Posterior vena cava (tissue), 2 donors: ENCODE measurements at regions not wholly inside any gene's neighbourhood (a gene's known extent, or its start where the extent isn't known, plus 50 kb on each side); places are given as distances from the start of the nearest gene placed in this dataset.
"Not testable (repeated sequence)": the region's sequence is repeated elsewhere in the genome, so short reads cannot be mapped to it uniquely, and the experiment has no call there.

Experiments used
- DNase-seq: peaks from one replicate; pipeline ENCODE4 v3.0.0-alpha.2; 2020; ENCODE audit warnings: low spot score
- intact Hi-C, 2 donors: fragments of 100-400 bp; cut with DNase I; formaldehyde crosslinking; loops; one replicate each; pipeline versions ENCODE4 v1.14.1 to v1.14.2; 2022 to 2023
- donor health status: DM: yes; HTN: yes; CAD: no.
- donor health status: DM: yes; HTN: yes; CAD: no.

DNA sequence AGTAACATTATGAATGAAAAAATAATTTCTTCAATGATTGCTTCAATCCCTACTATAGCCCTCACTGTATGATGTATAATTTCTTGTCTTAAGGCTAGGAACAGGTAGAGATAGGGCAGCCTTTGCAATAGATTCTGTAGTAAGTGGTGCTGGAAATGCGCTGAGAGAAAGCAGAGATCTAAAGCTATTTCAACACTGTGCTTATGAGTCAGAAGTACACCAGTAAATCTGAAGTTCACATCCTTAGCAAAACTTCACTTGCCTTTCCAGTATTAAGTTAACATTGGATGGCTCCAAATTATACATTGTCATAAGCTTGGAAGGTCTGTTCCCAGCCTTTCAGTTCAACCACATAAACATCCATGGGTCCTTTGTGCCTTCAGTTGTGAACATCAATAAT lies 178.2 kb upstream of the EPHA4 start:
- DNase-seq: no peak
- intact Hi-C loops: no loop called here

DNA sequence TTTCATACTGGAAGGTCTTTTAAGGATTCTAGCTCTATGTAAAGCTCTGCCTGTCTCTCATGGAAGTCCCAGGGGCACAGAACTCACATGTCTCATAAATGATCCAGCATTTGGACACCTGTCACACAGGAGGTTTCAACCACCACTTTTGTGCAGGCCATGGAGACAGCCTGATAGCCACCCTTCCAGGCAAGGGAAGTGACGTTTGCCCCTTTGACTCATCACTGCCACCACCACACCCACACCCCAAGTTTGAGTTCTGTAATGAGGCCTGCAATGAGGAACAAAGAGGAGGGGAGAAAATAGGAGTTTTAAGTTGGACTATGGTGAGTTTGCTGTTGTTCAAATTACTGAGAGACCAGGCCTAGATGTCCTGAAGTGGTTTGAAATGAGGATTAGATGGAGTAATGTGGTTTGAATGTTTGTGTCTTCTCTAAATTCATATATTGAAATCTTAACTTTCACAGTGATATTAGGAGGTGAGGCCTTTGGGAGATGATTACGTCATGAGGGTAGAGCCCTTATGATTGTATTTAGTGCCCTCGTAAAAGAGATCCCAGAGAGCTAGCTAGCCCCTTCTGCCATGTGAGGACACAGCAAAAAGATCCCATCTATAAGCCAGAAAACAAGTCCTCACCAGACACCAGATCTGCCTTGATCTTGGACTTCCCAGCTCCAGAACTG lies 175.3 kb upstream of the EPHA4 start:
- intact Hi-C loops: no loop called here
- no peak for DNase-seq

DNA sequence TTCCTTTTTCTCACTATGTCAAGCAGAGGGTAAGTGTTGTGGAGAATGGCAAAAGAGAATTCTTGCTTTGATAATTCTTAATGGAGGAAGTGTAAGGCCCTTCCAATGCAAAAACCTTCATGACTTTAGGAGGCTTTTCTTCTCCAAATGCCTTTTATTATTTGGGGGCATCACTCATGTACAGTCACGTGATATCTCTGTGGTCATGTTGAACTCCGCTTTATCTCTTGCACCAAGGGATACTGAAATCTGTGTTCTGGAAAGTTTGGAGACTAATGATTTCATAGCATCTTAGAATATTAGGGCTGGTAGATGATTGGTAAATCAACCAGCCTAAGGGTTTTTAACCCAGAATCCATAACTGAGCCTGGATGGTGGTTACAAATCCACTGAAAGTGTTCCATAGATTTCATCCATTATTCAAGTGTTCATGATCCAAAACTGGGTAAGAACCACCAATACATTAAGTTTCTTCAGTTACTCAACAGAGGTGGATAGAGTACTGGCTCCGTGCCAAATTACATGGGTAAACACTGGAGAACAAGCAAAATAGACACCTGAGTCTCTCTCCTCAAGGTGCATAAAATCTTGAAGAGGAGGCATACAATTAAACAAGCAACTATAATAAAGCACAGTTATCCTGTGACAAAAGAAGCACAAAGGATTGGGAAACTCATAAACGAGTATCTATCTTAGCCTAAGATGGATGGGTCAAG lies 169.6 kb upstream of the EPHA4 start:
- DNase-seq: no peak
- intact Hi-C loops: no loop called here

DNA sequence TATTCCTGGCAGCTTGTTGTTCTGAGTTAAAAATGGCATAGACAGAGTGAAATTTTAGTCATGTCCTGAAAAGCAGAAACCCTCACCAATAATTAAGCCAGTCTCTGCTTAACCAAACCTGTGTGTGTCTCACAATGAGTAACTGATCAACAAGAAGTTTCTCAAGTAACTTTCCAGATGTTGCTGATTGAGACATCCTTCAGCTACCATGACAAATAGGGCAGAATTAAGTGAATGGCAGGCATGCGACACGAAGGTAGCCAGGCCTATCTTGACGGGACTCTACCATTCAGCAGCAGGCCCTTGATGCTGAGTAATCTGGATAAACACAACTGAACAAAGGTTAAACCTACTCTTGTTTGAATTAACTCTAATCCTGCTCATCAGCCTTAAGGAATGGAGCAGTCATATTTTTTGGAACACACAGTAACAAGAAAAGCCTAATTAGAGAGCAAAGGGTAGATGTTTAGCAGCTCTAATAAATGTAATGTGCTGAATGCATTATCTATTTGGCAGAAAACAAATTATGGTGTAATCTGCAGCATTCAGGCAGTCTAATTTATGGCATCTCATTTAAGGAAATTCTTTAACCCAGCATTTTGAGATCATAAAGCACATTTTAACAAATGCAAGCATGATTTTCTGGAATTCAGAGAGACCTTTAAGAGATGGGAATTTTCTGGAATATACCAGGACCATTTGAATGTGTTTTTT lies 159.5 kb upstream of the EPHA4 start:
- DNase-seq: no peak
- intact Hi-C loops: no loop called here

DNA sequence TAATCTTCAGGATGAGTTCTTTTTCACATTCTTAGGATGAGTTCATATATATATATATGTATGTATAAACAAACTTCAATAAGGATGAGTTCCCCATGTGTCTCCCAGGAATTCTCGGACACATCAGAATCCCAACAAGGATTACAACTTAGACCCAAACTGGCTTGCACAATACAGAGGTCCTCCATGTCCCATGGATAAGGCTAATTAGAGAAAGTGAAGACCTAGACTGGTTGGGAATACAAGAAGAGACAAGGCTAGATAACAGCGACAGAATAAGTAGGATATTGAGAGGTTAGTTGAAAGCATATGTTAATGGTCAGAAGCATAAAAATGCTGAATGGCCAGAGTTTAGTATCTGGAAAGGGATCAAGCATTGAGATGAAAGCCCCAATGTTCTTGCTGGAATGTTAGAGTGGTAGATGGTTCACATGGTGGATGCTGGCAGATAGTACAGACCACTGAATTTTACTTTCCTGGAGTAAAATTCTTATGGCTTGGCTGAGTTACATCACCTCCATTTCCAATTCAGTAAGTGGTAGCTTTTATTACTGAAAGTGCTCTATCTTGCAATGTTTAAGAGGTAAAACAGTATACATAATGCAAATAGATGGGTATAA lies 154.9 kb upstream of the EPHA4 start:
- intact Hi-C loops: no loop called here
- DNase-seq: no peak

DNA sequence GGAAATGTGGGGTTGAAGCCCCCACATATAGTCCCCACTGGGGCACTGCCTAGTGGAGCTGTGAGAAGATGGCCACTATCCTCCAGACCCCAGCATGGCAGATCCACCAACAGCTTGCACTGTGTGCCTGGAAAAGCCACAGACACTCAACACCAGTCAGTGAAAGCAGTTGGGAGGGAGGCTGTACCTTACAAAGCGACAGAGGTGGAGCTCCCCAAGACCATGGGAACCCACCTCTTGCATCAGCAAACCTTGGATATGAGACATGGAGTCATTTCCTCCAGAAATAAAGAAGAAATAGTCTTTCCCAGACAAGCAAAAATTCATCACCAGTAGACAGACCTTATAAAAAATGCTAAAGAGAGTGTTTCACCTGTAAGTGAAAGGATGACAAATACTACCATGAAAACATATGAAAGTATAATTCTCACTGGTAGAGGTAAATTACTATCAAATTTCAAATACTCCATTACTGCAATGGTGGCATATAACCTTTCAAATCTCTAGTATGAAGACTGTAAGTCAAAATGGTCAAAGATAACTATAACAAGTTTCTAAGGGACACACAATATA lies 152.6 kb upstream of the EPHA4 start:
- no peak for DNase-seq
- intact Hi-C loops: no loop called here

DNA sequence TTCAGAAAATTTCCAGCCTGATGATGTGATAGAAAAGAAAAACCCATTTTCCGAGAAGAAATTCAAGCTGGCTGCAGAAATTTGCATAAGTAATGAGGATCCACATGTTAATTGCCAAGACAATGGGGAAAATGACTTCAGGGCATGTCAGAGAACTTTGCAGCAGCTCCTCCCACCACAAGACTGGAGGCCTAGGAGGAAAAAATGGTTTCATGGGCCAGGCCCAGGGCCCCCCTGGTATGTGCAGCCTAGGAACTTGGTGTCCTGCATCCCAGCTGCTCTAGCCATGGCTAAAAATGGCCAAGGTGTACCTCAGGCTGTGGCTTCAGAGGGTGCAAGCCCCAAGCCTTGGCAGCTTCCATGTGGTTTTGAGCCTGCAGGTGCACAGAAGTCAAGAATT lies 152.0 kb upstream of the EPHA4 start:
- intact Hi-C loops, DNase-seq: not testable (repeated sequence)

DNA sequence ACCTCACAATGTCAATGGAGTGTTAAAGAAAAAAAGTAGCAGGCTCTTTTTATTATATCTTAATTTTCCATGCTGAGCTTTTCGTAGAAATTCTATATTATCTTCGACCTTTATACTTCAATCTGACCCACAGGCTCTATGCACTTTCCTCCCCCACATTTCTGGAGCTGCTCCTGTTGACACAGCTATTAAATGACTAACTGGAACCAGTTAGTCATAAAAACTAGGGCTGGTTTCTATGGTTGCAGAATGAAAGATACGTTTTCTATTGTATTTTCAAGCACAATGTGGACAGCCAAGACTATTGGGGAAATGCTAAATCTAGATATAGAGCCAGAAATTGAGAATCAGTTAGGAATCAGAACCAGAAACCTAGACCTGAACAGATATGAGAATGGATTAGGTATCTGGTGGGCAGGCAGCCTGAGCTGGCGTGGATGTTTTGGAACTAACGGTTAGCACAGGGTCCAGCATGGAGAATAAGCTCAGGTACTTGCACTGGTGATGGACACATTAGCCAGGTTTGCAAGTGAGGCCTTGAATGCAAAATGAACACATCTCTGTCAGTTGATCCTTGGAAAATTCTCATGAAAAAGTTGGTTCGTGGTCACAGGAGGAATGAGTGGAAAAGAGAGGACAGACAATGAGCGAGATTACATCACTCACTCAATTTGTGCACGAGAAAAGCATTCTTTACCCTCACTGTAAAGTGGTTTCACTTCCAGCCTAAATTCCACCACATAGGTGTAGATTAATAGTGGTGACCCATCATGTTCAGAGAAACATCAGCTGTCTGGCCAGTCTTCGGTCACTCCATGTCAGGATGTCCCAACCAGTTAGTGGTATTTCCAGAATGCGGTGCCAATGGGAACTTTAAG lies 144.6 kb upstream of the EPHA4 start:
- no peak for DNase-seq
- intact Hi-C loops: no loop called here

DNA sequence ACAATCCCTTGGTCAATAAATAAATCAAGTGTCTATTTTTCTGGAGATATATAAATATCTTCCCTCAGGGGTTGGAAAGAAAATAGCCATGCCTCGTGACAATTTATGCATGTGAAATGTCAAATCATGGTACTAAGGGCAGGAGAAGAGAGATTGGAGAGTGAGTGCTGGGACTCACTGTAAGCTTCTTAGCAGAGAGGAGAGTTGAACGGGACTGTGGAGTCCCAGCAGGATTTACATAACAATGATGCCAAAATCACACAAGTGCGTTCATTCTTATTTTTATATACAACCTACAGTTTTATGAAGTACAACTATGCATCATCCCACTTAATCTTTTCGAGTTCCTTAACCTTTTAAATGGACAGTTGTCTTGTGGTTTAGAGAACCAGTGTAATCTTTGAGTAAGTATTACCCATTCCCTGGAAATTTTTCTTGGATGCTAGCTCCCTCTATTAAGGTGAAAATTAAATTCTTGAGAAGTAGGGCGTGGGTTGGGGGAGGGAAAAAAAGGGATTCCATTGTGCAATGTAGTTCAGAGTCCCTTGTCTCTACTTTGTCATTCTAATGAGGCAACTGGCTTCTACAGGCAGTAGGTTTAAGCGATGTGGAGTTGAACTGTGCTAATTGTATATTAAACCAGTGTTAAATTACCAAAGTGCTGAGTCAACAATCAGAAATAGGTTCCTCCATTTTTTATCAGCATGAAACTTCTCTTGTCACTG lies 143.6 kb upstream of the EPHA4 start:
- DNase-seq: no peak
- intact Hi-C loops: no loop called here

DNA sequence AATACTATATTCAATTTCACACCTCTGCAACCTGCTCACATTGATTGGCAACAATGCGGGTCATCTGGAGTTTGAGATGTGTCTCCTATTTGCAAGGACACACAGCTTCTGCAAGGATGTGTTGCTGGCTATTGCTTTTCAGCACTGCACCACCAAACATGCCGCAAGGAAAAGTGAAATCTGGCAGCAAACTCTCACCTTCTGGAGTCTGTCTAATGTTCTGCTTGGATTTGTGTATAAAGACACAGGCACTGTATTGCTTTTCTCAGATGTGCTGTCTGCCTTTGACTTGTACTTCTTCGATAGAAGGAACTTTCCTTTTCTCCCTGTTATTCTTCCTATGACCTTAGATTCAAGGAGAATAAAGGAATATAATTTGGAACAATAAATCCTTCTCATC lies 138.6 kb upstream of the EPHA4 start:
- DNase-seq: no peak
- intact Hi-C loops: no loop called here

DNA sequence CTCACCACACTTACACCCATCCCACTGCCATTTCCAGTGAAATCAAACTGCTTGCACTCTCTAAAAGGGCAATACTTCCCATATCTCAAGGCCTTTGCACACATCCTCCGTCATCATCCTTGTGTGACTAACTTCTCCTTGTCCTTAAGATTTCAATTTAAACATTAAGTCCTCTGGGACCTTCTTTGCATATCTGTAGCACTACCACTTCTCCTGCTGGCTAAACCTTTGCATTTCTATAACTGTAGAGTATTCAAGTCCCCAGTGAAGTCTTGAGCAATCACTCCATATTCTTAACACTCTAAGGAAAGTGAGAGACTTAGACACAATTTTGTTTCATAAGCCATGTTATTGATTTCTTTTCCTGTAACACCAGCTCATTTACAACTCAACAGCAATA lies 136.8 kb upstream of the EPHA4 start:
- no peak for DNase-seq
- intact Hi-C loops: loop anchor here in 1 of 2 donors (5.0 kb wide), 1 partner anchor 597 kb away; no protein-coding TSS in a partner anchor

DNA sequence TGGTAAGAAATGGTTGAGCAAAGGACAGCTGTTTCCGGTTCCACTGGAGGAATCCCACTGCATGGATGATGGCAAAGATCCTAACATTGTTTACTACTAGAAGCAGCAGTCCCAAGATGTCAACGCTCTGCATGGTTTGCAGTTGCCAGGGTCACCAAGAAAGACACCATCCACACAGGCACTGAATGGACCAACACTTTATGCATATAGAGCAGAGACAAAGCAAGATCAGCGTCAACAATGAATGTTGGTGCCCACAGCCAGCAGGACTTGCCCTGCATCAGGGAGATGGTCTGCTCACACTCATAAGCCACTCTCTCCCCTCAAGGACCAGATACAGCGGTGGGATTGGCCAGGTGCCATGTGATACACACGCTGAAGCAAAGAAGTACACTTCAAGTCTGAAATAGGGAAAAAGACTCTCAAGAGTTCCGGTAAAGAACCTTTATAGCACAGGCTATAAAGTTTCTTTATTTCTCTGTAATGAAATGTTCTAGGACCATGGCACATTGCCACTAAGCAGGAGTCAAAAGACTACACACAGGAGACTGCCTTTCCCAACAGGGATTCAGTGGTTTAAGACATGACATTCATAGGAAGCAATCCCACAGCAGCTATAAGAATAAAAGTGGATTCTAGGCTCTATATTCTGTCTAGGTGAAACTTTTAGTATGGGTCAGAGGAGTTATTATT lies 133.2 kb upstream of the EPHA4 start:
- intact Hi-C loops: loop anchor here in 1 of 2 donors (5.0 kb wide), 1 partner anchor 593 kb away; no protein-coding TSS in a partner anchor
- DNase-seq: no peak

DNA sequence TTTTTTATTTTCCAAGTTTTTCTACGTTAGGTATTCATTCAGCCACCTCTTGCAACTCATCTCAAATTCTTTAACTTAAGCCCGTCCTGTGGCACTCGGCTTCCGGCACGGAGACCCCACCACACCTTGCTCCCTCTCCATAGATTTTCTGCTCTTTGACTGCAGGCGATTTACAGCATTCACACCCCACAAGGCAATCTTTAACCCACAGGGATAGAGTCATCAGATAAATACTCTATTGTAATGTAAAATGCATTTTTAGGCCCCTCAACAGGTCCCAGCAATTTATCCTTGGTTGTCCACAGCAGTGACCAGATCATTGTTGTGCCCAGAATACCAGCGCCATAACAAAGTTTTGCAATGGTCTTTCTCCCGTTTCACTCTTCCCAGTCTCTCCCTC lies 132.3 kb upstream of the EPHA4 start:
- intact Hi-C loops: no loop called here
- no peak for DNase-seq

DNA sequence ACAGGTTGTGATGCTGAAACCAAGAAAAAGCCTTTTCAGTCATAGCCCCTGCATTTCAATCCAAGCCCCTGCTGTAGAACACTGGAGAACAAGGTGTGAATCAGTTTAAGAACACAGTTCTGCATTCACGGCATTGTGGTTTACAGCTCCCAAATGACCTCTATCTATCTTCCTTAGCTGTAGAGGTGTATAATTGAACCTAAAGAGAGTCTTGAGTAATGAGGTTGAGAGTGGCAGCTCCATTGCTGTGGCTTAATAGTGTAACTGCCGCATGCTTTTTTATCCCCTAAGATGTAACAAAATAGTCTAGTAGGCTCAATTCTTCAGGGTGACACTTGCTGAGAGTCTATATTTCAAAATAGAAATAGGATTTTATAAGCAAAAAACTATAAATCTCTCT lies 121.3 kb upstream of the EPHA4 start:
- intact Hi-C loops: no loop called here

DNA sequence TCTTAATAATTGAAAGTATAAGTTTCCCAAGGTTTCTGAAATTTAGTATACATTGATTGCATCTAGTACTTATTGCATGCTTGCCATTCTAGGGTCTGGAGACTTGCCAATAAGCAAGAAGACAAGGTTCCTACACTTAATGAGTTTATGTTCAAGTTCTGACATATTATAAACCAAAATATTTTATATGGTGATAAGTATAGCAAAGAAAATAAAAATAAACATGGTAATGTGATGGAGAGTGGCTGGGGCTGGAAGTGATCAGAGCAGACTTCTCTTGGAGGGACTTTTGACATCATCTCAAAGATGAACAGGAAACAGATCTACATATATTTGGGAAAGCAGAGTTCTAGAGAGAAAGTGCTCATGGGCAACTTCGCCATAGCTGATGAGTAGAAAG lies 119.5 kb upstream of the EPHA4 start:
- intact Hi-C loops: no loop called here
- no peak for DNase-seq

More for the DNA sequence above, 121.3 kb upstream of the EPHA4 start:
- DNase-seq: no peak

DNA sequence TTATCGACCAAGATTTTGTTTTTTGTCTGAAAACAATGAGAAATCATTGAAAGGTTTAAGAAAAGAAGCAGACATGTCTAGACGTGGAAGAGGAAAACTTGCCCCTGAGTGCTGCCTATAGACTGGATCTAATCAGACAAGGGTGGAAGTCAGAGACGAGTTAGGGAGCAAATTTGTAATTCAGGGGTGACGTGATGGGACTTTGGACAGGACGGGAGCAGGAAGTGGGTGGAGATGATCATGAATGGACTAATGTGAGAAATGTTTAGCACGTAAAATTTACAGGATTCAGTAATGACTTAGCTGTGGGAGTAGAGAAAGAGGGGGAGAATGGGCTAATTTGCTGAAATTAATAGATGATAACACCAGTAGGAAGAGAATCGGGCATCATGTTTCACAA lies 117.0 kb upstream of the EPHA4 start:
- intact Hi-C loops: no loop called here
- DNase-seq: no peak

DNA sequence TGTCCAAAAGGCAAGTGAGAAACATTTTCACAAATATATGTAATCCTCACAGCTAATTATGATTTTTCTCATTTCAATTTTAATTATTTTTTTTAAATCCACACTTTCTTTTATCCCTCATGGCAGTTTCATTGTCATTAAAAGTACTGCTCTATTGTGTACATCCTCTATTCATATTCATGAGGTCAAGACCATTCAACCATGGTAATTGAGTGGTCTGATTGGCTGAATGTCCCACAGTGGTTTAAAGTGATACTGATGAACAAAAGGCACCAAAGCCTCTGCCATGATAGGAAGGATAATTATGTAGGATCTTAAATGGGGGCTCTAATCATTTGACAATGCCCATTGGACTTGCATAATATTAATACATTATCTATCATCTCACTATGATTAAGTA lies 108.4 kb upstream of the EPHA4 start:
- intact Hi-C loops: no loop called here
- no peak for DNase-seq

DNA sequence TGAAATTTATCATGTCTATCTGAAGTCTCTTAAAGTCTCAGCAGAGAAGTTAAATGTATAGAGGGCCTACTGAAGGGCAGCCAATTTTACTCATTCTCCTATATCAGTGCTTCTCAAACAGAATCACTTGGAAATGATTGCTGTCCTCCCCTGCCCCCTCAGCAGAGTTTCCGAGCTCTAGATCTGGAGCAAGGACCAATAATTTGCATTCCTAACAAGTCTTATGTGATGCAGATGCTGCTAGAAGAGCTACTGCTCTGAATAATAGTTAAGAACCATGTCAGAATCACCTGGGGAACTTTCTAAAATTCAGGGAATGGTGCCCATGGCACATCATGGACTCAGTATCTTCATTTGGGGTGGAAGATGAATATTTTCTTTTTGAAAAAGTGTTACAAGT lies 105.6 kb upstream of the EPHA4 start:
- no peak for DNase-seq

More for the DNA sequence above, 105.6 kb upstream of the EPHA4 start:
- intact Hi-C loops: no loop called here
